Naive thymus-derived CD4-positive, alpha-beta T cell (primary cell): ENCODE measurements at regions not wholly inside any gene's neighbourhood (a gene's known extent, or its start where the extent isn't known, plus 50 kb on each side); places are given as distances from the start of the nearest gene placed in this dataset.
"Not testable (repeated sequence)": the region's sequence is repeated elsewhere in the genome, so short reads cannot be mapped to it uniquely, and the experiment has no call there.

Source experiments
- ATAC-seq: fragments of 150-1000 bp; cut with Tn5 transposase; 2 replicates; pipeline ENCODE4 v1.10.0; 2021; ENCODE audit warnings: mild to moderate bottlenecking, moderate library complexity
- CTCF ChIA-PET: fragments of 350-600 bp; sonication (Branson Sonifier 250); formaldehyde crosslinking; loops from one replicate; lab custom pipeline; 2021; ENCODE audit warnings: antibody characterized with exemption; lab: Charles Lee
- POLR2A ChIA-PET: fragments of 350-600 bp; sonication (Branson Sonifier 250); formaldehyde crosslinking; loops from one replicate; lab custom pipeline; 2021; ENCODE audit warnings: antibody characterized with exemption, inconsistent platforms; lab: Charles Lee
- DNase-seq, 9 donors: peaks; one replicate each; pipeline versions ENCODE4 v3.0.0 to v3.0.0-alpha.2; 2020 to 2022; ENCODE audit warnings: mixed read lengths in 1 of 9
- H3K27ac ChIP-seq: one replicate; pipeline ENCODE4 v1.7.0; 2013; ENCODE audit warnings: mild to moderate bottlenecking, low read depth, low read length, moderate library complexity
- H3K27me3 ChIP-seq, 2 donors: one replicate each; pipeline ENCODE4 v1.7.0; 2013; ENCODE audit warnings: low read length in 2 of 2, mild to moderate bottlenecking in 2 of 2, moderate library complexity in 2 of 2; ENCODE audit not compliant: control insufficient read depth in 2 of 2, insufficient read depth in 2 of 2
- H3K36me3 ChIP-seq, 3 experiments: 1 replicate in 2 of 3; 2 replicates in 1 of 3; pipeline ENCODE4 v1.7.0; 2013; ENCODE audit warnings: low read length in 3 of 3, mild to moderate bottlenecking in 3 of 3, moderate library complexity in 1 of 3; ENCODE audit not compliant: insufficient read depth in 3 of 3, control insufficient read depth in 2 of 3
- H3K4me1 ChIP-seq, 2 donors: one replicate each; pipeline ENCODE4 v1.7.0; 2013; ENCODE audit warnings: low read length in 2 of 2, mild to moderate bottlenecking in 2 of 2, moderate library complexity in 1 of 2; ENCODE audit not compliant: control insufficient read depth in 2 of 2, insufficient read depth in 2 of 2
- H3K4me3 ChIP-seq: 2 replicates; pipeline ENCODE4 v1.7.0; 2013; ENCODE audit warnings: mild to moderate bottlenecking, low read length
- H3K9me3 ChIP-seq, 3 experiments: 1 replicate in 2 of 3; 2 replicates in 1 of 3; pipeline ENCODE4 v1.7.0; 2013; ENCODE audit warnings: low read length in 3 of 3; ENCODE audit not compliant: control insufficient read depth in 2 of 3
- H3K27ac Mint-ChIP-seq, 9 donors: one replicate each; pipeline ENCODE4 v1.8.0; 2020 to 2022; ENCODE audit warnings: mixed read lengths in 9 of 9, mild to moderate bottlenecking in 8 of 9, moderate library complexity in 5 of 9, inconsistent platforms in 2 of 9
- H3K27me3 Mint-ChIP-seq, 5 donors: one replicate each; pipeline ENCODE4 v1.8.0; 2021 to 2022; ENCODE audit warnings: mixed read lengths in 5 of 5, mild to moderate bottlenecking in 1 of 5
- H3K36me3 Mint-ChIP-seq, 5 donors: one replicate each; pipeline ENCODE4 v1.8.0; 2020 to 2022; ENCODE audit warnings: mixed read lengths in 5 of 5, mild to moderate bottlenecking in 3 of 5, inconsistent platforms in 1 of 5
- H3K4me1 Mint-ChIP-seq, 7 donors: one replicate each; pipeline ENCODE4 v1.8.0; 2020 to 2022; ENCODE audit warnings: mixed read lengths in 7 of 7, mild to moderate bottlenecking in 3 of 7, inconsistent platforms in 1 of 7
- H3K4me3 Mint-ChIP-seq, 10 donors: one replicate each; pipeline ENCODE4 v1.8.0; 2020 to 2022; ENCODE audit warnings: mild to moderate bottlenecking in 10 of 10, mixed read lengths in 10 of 10, moderate library complexity in 6 of 10, inconsistent platforms in 2 of 10
- H3K9me3 Mint-ChIP-seq, 11 donors: one replicate each; pipeline ENCODE4 v1.8.0; 2020 to 2022; ENCODE audit warnings: mixed read lengths in 11 of 11, mild to moderate bottlenecking in 4 of 11, inconsistent platforms in 1 of 11, moderate library complexity in 1 of 11
- intact Hi-C, 2 donors: fragments of 100-400 bp; cut with micrococcal nuclease; formaldehyde crosslinking; loops; one replicate each; pipeline ENCODE4 v1.15.1; 2023

DNA sequence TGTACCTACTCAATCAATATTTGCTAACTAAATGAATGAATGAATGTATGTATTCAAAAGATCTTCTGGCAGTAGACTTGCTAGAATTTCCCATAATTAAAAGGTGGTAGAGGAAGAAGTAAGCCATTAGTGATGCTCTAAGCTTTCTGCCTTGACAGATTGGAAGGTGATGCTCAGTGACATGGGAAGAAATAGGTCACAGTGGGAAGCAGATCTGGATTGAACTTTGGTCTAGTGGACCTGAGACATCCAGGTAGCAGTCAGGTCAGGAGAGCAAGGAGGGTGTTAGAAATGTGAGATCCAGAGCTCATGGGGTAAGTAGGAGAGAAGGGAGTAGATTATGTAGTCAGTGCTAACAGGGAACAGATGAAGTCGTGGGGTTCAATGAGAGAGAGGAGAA lies 106.4 kb downstream of the SNX5 start:
- ChIA-PET CTCF (no interaction called here), POLR2A (no interaction called here)
- H3K4me1 ChIP-seq, result peaks cover 0 to 14% of the 10 kb centered on the region in 2 donors
- no peak overlapping the region for H3K27ac ChIP-seq
- H3K4me3 ChIP-seq, result no peak overlapping the region
- Mint-ChIP-seq H3K9me3 (no peaks in the 10 kb centered on the region), H3K36me3 (no peaks in the 10 kb centered on the region), H3K27ac (no peak overlapping the region), H3K27me3 (peaks cover 17 to 25% (median 22%) of the 10 kb centered on the region in 5 donors), H3K4me1 (peaks cover 0 to 16% (median 6%) of the 10 kb centered on the region in 7 donors), H3K4me3 (no peak overlapping the region)
- H3K27me3 ChIP-seq, result no peaks in the 10 kb centered on the region
- no peaks in the 10 kb centered on the region for H3K9me3 ChIP-seq
- intact Hi-C loops, result no loop called here
- H3K36me3 ChIP-seq, result no peaks in the 10 kb centered on the region
- ATAC-seq (no peak), DNase-seq (no peak)

DNA sequence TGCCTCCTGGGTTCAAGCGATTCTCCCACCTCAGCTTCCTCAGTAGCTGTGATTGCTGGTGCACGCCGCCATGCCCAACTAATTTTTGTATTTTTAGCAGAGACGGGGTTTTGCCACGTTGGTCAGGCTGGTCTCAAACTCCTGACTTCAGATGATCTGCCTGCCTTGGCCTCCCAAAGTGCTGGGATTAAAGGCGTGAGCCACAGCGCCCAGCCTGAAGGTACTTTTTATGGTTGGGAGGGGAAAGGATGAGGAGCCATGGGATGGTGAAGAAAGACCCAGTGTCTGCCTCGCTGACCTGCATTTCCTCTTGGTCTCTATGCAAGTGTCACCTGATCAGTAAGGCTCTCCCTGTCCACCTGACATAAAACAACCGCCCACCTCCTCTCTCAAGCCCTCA lies 107.0 kb downstream of the SNX5 start:
- H3K4me3 Mint-ChIP-seq, H3K27ac Mint-ChIP-seq, H3K27me3 ChIP-seq, H3K4me3 ChIP-seq, ATAC-seq, DNase-seq, POLR2A ChIA-PET, H3K9me3 Mint-ChIP-seq, H3K36me3 ChIP-seq, H3K27ac ChIP-seq, CTCF ChIA-PET, intact Hi-C loops, H3K9me3 ChIP-seq, H3K36me3 Mint-ChIP-seq: not testable (repeated sequence)
- H3K4me1 Mint-ChIP-seq, result peaks cover 0 to 20% (median 6%) of the 10 kb centered on the region in 7 donors
- H3K4me1 ChIP-seq, result peaks cover 0 to 14% of the 10 kb centered on the region in 2 donors
- peaks cover 17 to 24% (median 22%) of the 10 kb centered on the region in 5 donors for H3K27me3 Mint-ChIP-seq

DNA sequence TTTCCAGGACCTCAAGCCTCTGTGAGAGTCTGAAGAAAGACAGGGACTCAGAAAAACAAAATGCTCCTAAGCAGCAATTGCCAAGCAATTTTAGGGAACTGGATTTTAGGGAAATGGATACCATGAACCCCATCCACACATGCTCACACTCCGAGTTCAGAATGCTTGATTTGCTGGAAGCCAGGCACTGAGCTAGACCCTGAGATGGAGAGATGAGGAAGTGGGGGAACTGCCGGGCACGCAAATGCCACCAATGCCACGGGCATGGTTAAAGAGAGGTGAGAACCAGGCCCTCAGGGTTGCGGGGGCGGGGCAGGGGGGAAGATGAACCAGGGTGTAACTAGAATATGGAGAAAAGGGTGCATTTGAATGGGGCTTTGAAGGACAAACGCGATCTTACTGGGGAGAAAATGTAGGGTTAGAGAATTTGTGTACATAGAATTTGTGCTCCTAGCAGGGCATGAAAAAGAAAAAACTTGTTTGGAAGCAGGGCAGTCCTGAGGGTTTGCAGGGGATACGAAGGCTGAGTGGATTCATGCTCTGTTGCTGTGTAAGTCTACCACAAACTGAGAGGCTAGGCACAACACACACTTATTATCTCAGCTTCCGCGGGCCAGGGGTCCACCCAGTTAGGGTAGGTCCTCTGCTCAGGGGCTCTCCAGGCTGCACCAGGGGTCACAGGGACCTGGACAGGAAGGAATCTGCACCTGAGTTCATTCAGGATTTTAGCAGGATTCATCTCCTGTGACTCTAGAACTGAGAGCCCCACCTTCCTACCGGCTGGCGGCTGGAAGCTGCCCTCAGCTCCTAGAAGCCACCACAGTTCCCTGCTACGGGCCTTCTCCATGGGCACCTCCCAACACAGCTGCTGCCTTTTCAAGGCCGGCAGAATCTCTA lies 108.0 kb downstream of the SNX5 start:
- no peak for ATAC-seq
- ChIA-PET POLR2A (no interaction called here), CTCF (interaction anchor here (1.0 kb wide), 1 partner anchor 15 kb away, joined by 3 read pairs; no protein-coding TSS in a partner anchor)
- Mint-ChIP-seq H3K27me3 (peaks cover 13 to 23% (median 19%) of the 10 kb centered on the region in 5 donors), H3K9me3 (peaks cover 0 to 2% (median 0%) of the 10 kb centered on the region in 11 donors), H3K4me3 (no peak overlapping the region), H3K4me1 (peaks cover 0 to 27% (median 6%) of the 10 kb centered on the region in 7 donors), H3K36me3 (no peaks in the 10 kb centered on the region), H3K27ac (no peak overlapping the region)
- Histone ChIP-seq H3K4me3 (no peak overlapping the region), H3K27me3 (no peaks in the 10 kb centered on the region), H3K9me3 (no peaks in the 10 kb centered on the region), H3K4me1 (peaks cover 0 to 14% of the 10 kb centered on the region in 2 donors), H3K36me3 (no peaks in the 10 kb centered on the region), H3K27ac (no peak overlapping the region)
- intact Hi-C loops, result no loop called here
- DNase-seq, result no peak

DNA sequence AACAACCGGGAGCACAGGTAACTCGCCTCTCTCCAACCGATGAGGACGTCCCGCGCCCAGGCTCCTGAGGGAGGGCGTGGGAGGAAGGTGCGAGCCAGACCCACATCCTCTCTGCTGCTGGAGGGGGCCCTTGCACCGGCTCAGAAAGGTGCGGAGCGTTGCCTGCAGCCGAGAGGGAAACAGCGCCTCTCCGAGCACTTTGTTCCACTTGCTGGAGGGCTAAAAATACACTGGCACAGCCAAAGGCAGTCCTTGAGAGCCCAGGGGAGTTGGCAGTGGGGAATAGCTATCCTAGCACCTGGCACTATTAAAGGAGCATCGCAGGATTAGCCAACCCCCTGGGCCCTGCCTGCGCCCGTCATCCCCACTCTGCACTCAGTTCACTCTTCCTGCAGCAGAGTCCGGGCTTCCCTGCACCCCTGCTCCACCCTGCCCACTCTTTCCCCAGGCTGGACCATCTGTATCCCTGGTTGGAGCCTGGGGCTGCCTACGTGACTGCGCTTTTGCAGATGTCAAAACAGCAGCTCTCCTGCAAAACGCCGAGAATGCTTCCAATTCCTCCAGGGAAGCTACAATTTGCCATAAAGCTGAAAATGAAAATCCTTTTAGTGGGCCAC lies 108.9 kb downstream of the SNX5 start:
- H3K27ac ChIP-seq, result no peak overlapping the region
- H3K4me3 ChIP-seq, result no peak overlapping the region
- no peaks in the 10 kb centered on the region for H3K36me3 ChIP-seq
- no peaks in the 10 kb centered on the region for H3K36me3 Mint-ChIP-seq
- H3K27ac Mint-ChIP-seq, result no peak overlapping the region
- peaks cover 13 to 23% (median 19%) of the 10 kb centered on the region in 5 donors for H3K27me3 Mint-ChIP-seq
- peaks cover 0 to 14% of the 10 kb centered on the region in 2 donors for H3K4me1 ChIP-seq
- DNase-seq (no peak), ATAC-seq (peak; percentile 56)
- no peaks in the 10 kb centered on the region for H3K27me3 ChIP-seq
- no peak overlapping the region for H3K4me3 Mint-ChIP-seq
- peaks cover 0 to 27% (median 6%) of the 10 kb centered on the region in 7 donors for H3K4me1 Mint-ChIP-seq
- ChIA-PET POLR2A (no interaction called here), CTCF (interaction anchor here (1.0 kb wide), 1 partner anchor 14 kb away, joined by 3 read pairs; no protein-coding TSS in a partner anchor)
- no peaks in the 10 kb centered on the region for H3K9me3 ChIP-seq
- intact Hi-C loops, result no loop called here
- H3K9me3 Mint-ChIP-seq, result peaks cover 0 to 2% (median 0%) of the 10 kb centered on the region in 11 donors

DNA sequence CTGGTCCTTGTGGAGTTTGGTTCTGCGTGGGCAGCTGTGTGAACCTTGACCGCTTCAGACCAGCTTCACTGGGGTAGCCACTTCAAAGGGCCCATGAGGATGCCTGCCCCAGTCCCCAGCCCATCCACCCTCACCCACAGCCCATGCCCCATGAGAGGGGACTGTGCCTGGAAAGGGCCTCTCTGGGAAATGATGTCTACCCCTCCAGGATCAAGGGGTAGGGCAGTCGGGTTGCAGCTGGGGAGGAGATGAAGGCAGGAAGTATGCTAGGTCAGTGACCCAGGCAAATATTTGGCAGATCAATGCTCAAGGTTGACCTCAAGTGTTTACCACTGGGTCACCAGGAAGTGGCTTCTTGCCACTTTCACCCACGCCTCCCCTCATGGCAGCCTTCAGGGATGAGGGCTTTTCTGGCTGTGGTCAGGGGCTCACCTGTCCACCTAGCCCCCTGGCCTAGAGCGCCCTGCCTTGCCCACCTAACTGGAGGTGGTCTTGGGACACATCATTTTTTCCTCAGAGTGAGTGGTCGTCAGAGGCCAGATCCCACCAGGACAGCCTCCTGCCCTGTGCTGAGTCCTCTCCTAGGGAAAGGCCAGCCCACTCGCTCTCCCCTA lies 109.5 kb downstream of the SNX5 start:
- Mint-ChIP-seq H3K4me3 (no peak overlapping the region), H3K27me3 (peaks cover 17 to 23% (median 19%) of the 10 kb centered on the region in 5 donors), H3K36me3 (no peaks in the 10 kb centered on the region), H3K4me1 (peaks cover 0 to 30% (median 6%) of the 10 kb centered on the region in 7 donors), H3K27ac (no peak overlapping the region), H3K9me3 (peaks cover 0 to 2% (median 0%) of the 10 kb centered on the region in 11 donors)
- no peaks in the 10 kb centered on the region for H3K27me3 ChIP-seq
- POLR2A ChIA-PET, result no interaction called here
- DNase-seq (no peak), ATAC-seq (peak; percentile 21)
- no peak overlapping the region for H3K4me3 ChIP-seq
- no peaks in the 10 kb centered on the region for H3K36me3 ChIP-seq
- no peak overlapping the region for H3K27ac ChIP-seq
- CTCF ChIA-PET, result no interaction called here
- peaks cover 0 to 14% of the 10 kb centered on the region in 2 donors for H3K4me1 ChIP-seq
- intact Hi-C loops, result no loop called here
- H3K9me3 ChIP-seq, result no peaks in the 10 kb centered on the region

DNA sequence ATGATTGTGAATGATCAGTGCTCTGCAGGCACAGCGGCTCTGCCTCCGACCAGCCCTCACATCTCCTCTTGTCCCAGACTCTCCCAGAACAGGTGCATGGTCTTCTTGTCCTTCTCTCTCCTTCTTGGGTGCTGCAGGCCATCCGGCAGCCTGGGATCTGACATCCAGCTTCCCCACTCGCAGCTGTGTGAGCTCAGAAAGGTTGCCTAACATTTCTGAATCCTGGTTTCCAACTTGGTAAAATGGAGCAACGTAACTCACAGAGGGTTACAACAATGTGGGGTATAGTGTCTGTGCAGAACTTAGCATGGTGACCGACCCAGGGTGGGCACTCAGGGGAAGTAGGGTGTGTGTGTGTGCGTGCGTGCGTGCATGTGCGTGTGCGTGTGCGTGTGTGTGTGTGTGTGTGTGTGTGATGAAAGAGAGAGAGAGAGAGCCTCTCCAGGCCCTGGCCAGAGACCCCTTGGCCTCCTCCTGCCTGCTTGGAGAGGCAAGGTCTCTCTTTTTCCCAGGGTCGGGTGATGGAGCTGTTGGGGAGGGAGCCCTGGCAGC lies 110.1 kb downstream of the SNX5 start:
- ATAC-seq (no peak), DNase-seq (no peak)
- Mint-ChIP-seq H3K4me3 (no peak overlapping the region), H3K4me1 (peaks cover 0 to 30% (median 6%) of the 10 kb centered on the region in 7 donors), H3K9me3 (peaks cover 0 to 2% (median 0%) of the 10 kb centered on the region in 11 donors), H3K27ac (no peak overlapping the region), H3K27me3 (peaks cover 17 to 23% (median 22%) of the 10 kb centered on the region in 5 donors), H3K36me3 (no peaks in the 10 kb centered on the region)
- no peaks in the 10 kb centered on the region for H3K27me3 ChIP-seq
- peaks cover 0 to 14% of the 10 kb centered on the region in 2 donors for H3K4me1 ChIP-seq
- intact Hi-C loops, result no loop called here
- no peak overlapping the region for H3K4me3 ChIP-seq
- no peaks in the 10 kb centered on the region for H3K9me3 ChIP-seq
- ChIA-PET POLR2A (no interaction called here), CTCF (no interaction called here)
- no peaks in the 10 kb centered on the region for H3K36me3 ChIP-seq
- no peak overlapping the region for H3K27ac ChIP-seq
